Psoas muscle (tissue), 7 donors: ENCODE measurements at regions not wholly inside any gene's neighbourhood (a gene's known extent, or its start where the extent isn't known, plus 50 kb on each side); places are given as distances from the start of the nearest gene placed in this dataset.

Experiments used
- ATAC-seq, 4 donors: fragments of 200-7000 bp; cut with Tn5 transposase; one replicate each; pipeline ENCODE4 v1.9.1; 2020; ENCODE audit warnings: moderate library complexity in 3 of 4, mild to moderate bottlenecking in 2 of 4
- DNase-seq, 2 donors: peaks; one replicate each; pipeline ENCODE4 v3.0.0-alpha.2; 2020
- H3K27ac ChIP-seq: fragments of 200-600 bp; one replicate; pipeline ENCODE4 v1.8.0; 2022
- H3K27me3 ChIP-seq, 3 donors: fragments of 200-600 bp in 1 of 3; one replicate each; pipeline versions ENCODE4 v1.6.1 to v1.8.0; 2013 to 2022; ENCODE audit warnings: low read length in 2 of 3, mild to moderate bottlenecking in 2 of 3, moderate library complexity in 1 of 3; ENCODE audit not compliant: insufficient read depth in 3 of 3
- H3K36me3 ChIP-seq, 2 donors: fragments of 200-600 bp in 1 of 2; one replicate each; pipeline versions ENCODE4 v1.6.1 to v1.8.0; 2013 to 2022; ENCODE audit warnings: low read depth in 1 of 2, mild to moderate bottlenecking in 1 of 2, moderate library complexity in 1 of 2; ENCODE audit not compliant: insufficient read depth in 1 of 2
- H3K4me1 ChIP-seq: fragments of 200-600 bp; one replicate; pipeline ENCODE4 v1.8.0; 2022
- H3K4me3 ChIP-seq: fragments of 200-600 bp; one replicate; pipeline ENCODE4 v1.8.0; 2022; ENCODE audit warnings: mild to moderate bottlenecking
- H3K9me3 ChIP-seq: fragments of 200-600 bp; one replicate; pipeline ENCODE4 v1.8.0; 2022
- WGBS, 3 donors: extraction: QIAGEN DNeasy Blood & Tissue Kit; methylation state at CpG; one replicate each; pipeline versions ENCODE4 v1.1.6 to v1.1.7; 2013; 5-methylcytosine and 5-hydroxymethylcytosine counted together
- intact Hi-C, 2 donors: fragments of 100-400 bp; cut with DNase I; formaldehyde crosslinking; loops; one replicate each; pipeline versions ENCODE4 v1.11.0 to v1.14.2; 2022
- TF ChIP-seq, protein P1 (sequence below): fragments of 200-600 bp; IDR thresholded peaks from one replicate; pipeline ENCODE4 v1.8.0; 2022; ENCODE audit warnings: antibody characterized with exemption
- donor health status: healthy with polysubstance abuse.
- donor health status: DM: no; HTN: no; CAD: no; lungs with moderate emphysema.
- donor health status: Bipolar disorder and iron deficiency.
- donor health status: healthy.
- donor health status: DM: yes; HTN: yes; CAD: no.
- donor health status: DM: no; HTN: no; CAD: no.
- donor health status: DM: yes; HTN: yes; CAD: no.

DNA sequence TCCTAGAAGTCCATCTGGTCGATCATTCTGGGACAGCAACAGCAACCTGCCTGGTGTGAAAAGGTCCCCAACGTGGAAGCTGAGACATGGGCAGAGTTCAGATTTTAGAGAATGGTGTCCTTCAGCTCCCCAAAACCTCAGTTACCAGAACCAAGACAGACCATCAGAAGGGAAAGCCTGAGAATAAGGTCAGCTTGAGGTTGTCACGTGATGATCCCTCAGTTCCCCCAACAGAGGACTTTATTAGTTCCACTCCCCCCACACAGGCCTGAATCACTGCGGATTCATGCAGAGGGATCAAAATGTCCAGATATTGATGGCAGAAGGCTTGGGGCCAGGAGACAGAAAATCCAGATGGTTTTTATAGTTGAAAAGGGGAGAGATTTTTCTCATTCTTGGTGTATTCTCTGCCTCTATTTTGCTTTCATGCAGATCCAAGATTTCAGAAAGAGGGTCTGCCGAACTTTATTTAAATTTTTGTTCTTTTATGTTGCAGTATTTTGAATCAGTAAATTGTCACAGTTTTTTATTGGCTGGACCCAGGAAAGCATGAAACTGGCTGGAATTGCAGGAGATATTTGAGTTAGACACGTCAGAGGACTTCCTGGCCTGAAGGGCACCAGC, 139.0 kb upstream of the NTM start:
- H3K4me3 ChIP-seq, result no peak overlapping the region
- no peak for ATAC-seq
- intact Hi-C loops, result no loop called here
- no peaks in the 10 kb centered on the region for H3K27me3 ChIP-seq
- 46 to 62% (median 50%) methylated on average over 6 of the region's 6 CpGs for WGBS, 3 donors
- no peak for DNase-seq
- no peaks in the 10 kb centered on the region for H3K4me1 ChIP-seq
- H3K9me3 ChIP-seq, result no peaks in the 10 kb centered on the region
- H3K36me3 ChIP-seq, result no peaks in the 10 kb centered on the region
- TF ChIP-seq, protein P1, sequence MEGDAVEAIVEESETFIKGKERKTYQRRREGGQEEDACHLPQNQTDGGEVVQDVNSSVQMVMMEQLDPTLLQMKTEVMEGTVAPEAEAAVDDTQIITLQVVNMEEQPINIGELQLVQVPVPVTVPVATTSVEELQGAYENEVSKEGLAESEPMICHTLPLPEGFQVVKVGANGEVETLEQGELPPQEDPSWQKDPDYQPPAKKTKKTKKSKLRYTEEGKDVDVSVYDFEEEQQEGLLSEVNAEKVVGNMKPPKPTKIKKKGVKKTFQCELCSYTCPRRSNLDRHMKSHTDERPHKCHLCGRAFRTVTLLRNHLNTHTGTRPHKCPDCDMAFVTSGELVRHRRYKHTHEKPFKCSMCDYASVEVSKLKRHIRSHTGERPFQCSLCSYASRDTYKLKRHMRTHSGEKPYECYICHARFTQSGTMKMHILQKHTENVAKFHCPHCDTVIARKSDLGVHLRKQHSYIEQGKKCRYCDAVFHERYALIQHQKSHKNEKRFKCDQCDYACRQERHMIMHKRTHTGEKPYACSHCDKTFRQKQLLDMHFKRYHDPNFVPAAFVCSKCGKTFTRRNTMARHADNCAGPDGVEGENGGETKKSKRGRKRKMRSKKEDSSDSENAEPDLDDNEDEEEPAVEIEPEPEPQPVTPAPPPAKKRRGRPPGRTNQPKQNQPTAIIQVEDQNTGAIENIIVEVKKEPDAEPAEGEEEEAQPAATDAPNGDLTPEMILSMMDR, result no peak
- H3K27ac ChIP-seq, result no peak overlapping the region

DNA sequence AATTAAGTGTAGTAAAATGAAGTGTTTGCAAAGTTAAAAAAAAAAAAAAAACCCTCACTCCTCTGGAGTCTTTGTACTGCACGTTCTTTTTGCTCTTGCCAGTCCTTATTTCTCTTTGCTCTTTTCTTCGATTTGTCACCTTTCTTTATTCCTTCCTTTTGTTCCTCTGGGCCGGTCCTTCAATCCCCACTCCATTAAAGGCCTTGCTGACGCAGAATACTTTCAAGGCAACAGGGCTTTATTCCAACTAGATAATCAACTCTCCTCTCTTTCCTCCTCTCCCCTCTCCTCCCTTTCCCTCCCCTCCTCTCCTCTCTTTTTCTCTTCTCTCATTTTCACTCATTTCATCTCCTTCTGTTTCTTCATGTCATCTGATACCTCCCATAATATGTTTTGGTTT, 138.2 kb upstream of the NTM start:
- intact Hi-C loops, result no loop called here

DNA sequence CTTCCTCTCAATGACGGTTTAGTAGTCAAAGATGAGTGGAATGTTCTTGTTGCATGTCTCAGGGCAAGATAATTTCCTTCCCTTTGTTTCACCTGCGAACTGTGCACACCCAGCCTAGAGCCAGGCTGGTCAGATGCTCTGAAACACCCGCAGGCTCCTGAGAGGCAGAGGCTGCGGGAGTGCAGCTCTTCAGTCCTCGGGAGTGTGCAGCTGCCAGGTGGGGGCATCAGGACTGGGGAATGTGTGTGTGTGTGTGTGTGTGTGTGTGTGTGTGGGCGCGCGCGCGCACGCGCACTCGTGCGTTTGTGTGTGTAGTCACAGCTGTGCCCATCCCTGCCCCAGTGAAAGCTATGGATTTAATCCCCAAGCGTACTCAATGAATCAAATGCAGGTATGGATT, 136.2 kb upstream of the NTM start:
- ATAC-seq (no peak), DNase-seq (no peak)
- Histone ChIP-seq H3K4me1 (no peaks in the 10 kb centered on the region), H3K36me3 (no peaks in the 10 kb centered on the region), H3K9me3 (no peaks in the 10 kb centered on the region), H3K27ac (no peak overlapping the region), H3K4me3 (no peak overlapping the region), H3K27me3 (no peaks in the 10 kb centered on the region)
- WGBS, 3 donors, result 59 to 76% (median 66%) methylated on average over 15 of the region's 15 CpGs
- TF ChIP-seq, protein P1, result no peak
- intact Hi-C loops, result no loop called here

More for the DNA sequence above, 138.2 kb upstream of the NTM start:
- TF ChIP-seq, protein P1, result no peak
- ATAC-seq (no peak), DNase-seq (no peak)
- H3K27me3 ChIP-seq, result no peaks in the 10 kb centered on the region
- no peaks in the 10 kb centered on the region for H3K9me3 ChIP-seq
- no peaks in the 10 kb centered on the region for H3K4me1 ChIP-seq
- H3K36me3 ChIP-seq, result no peaks in the 10 kb centered on the region
- H3K27ac ChIP-seq, result no peak overlapping the region
- WGBS, 3 donors, result 72 to 77% (median 72%) methylated on average over 4 of the region's 4 CpGs
- H3K4me3 ChIP-seq, result no peak overlapping the region

DNA sequence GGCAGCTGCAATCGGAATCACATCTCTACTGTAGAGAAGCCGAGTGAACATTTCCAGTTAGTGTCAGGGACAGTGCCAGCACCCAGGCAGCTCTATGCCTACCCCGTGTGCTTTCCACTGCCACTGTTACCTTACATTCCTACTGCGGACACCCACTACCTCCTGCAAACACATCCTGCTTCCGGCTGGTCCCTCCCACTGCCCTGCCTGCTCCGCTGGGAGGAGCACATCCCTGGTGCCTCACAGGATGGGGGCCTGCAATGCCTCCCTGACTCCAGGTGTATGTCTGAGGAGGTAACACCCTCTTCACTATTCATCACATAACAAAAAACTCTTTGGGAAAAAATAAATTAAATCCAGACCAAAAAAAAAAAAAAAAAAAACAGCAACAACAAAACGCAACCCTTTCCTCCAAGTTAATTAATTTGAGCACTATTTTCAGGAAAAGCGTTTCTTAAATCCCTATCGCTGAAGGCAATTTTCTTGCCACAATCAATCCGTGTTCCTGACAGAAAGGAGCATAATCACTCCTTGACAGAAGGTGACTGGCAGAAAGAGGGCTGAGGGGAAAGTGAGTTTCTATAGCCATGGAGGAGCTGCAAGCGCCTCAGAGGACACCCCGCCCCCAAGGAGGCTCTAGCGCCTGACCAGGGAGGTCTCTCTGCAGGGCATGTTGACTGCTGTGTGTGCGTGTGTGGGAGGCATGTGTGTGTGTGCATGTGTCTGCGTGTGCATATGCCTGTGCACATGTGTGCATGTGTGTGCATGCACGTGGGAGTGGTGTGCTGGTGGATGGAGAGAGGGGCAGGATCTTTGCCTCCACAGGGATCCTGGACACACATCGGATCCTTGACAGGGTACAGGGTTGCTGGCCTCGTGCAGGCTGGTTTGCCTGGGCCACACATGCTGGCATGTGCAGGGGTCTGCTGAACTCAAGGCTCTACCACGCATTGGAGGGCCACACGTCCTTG, 134.8 kb upstream of the NTM start:
- intact Hi-C loops, result no loop called here
- Histone ChIP-seq H3K36me3 (no peaks in the 10 kb centered on the region), H3K9me3 (no peaks in the 10 kb centered on the region), H3K27me3 (no peaks in the 10 kb centered on the region), H3K27ac (no peak overlapping the region), H3K4me1 (no peaks in the 10 kb centered on the region), H3K4me3 (no peak overlapping the region)
- TF ChIP-seq, protein P1, result no peak
- ATAC-seq (no peak), DNase-seq (no peak)
- 69 to 70% (median 70%) methylated on average over 20 of the region's 20 CpGs for WGBS, 3 donors
